GM21390 (cell line): ENCODE measurements at regions not wholly inside any gene's neighbourhood (a gene's known extent, or its start where the extent isn't known, plus 50 kb on each side); places are given as distances from the start of the nearest gene placed in this dataset.
A peak's percentile ranks its signal among the peaks of the same experiment; 100 is the strongest.
"Not testable (repeated sequence)": the region's sequence is repeated elsewhere in the genome, so short reads cannot be mapped to it uniquely, and the experiment has no call there.

Experiments used
- ATAC-seq: cut with Tn5 transposase; IDR thresholded peaks from one replicate; pipeline ENCODE4 v1.9.1; 2021; ENCODE audit not compliant: unreplicated experiment

DNA sequence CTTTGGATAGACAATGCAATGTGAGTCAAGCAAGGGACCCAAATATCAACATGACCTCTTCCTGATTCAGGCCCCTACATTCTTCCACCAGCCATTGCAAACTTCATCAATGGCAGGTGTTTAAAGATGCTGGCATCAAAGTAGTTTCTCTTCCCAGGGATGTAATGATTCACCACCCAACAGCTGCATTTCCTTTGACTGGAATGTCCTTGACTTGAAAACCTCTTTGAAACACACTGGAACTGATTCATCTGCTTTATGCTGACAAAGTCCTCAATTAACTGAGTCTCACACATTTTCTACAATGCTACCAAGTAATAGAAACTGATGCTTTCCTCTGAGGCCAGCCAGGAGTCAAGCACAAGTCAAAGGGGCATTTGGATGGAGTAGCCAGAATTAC lies 385.5 kb downstream of the GBE1 start:
- no peak for ATAC-seq

DNA sequence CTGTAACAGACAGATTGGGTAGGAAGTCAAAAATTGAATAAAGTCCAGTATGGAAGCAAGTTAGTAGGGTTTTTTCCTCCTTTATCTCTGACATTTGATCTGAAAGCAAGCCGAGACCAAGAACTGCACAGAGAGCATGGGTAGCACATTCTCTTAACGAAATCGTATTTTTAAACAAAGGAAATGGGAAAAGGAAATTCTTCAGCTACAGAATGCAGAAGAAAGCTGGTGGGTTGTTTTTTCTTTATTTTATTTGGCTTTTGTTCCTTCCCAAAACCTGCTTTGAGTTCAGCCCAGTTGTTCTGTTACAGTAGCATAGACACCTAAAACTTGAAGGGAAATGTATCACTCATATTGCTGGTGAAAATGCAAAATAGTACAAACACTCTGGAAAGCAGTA lies 397.0 kb downstream of the GBE1 start:
- no peak for ATAC-seq

DNA sequence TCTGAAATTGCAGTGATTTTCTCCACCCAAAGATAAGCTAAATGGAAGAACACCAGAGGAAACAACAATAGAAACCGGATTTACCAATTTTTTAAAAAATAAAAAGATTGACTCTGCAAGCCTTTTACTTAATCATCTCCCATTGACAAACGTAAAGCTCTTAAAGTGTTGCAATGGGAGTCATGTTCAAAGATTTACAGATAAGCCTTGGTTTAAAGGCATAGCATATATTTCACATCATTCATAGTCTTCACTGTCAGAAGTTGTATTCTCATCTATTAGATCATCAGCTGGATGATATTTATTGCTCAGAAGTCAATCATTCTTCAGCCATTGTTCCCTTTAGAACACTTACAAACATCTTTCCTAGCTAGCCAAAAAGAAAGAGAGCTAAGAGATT lies 397.6 kb downstream of the GBE1 start:
- no peak for ATAC-seq

DNA sequence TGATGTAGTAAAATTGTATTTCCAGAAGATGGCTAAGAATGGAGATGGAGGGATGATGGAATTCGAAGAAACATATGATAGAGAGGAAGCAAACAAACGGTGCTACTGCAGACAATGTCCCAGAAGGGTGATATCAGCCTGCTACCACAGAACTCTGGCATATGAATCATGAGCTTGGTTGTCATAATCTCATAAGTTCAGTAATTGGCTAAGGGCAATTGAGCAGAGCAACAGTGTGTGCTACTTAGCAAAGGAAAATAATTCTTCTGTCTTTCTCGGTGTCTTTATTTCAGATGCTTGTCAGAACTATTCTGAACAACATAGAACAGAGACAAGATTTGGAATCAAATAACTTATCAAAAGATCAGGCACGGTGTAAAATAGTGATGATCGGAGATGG lies 407.3 kb downstream of the GBE1 start:
- ATAC-seq = no peak

DNA sequence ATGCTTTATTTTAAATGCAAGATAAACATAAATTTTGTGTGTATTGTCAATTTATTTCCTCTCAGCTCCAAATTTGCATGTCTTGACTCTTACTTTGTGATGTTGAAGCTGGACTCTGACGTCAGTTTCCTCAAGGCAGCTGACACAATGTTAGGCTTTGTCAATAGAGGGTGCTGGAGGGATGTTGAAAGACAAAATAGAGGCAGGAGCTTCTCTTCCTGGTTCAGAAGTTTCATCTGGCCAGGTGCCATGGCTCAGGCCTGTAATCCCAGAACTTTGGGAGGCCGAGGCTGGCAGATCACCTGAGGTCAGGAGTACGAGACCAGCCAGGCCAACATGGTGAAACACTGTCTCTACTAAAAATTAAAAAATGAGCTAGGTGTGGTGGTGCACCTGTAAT lies 408.6 kb downstream of the GBE1 start:
- ATAC-seq = no peak

DNA sequence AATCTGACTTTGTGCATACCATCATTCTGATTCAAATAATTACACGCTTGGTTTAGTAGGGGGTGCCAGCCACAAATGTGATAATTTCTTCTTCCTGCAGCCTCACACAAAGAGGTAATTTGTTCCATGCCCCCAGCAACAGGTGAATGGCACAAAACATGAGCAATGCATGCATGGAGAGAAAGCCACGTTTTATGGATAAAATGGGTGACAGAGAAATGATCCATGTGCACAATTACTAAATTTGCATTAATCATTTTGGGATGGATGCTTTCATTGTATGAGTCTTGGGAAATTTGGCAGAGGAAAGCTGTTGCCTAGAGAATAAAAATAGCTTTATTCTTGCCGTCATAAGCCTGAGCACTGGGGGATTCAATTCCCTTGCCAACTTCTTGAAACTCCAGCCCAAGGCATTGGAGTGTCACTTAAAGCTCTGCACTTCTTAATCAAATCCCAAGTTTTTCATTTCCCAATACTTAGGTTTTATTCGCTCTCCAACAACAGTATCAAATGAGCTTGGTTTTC lies 411.6 kb downstream of the GBE1 start:
- no peak for ATAC-seq

DNA sequence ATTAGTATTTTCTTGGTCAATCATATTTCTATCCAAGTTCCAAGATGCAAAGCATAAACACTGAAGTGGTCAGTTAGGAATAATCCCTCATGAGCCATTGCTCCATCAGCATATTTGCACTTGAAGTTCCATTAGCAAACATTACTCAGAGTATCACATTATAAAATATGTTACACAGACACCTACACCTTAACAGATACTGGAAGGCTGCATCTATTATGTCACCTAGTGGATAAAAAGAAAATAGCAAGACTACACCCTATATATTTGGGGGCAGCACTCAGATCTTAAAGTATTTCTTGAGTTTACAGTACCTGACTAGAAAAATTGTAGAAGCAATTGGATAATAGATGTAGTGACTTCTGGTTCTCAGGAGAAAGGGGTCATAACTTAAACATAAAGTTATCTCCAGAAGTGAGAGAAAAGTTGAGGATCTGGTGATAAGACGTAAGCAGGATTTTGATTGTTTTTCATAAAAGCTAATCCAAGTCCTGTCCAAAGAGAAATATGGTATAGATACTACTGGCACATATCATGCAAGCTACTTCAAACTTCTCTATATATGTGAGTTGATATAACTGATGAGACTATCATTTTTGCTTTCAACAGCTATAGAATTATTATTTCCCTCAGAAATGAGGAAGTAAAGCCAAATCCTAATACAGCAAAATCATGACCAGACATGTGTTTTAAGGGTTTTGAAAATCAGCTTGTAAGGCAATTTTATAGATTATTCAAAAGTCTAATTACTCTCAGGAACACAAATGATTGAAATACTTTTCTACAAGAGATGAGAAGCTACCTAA lies 422.2 kb downstream of the GBE1 start:
- ATAC-seq = peak; percentile 89

DNA sequence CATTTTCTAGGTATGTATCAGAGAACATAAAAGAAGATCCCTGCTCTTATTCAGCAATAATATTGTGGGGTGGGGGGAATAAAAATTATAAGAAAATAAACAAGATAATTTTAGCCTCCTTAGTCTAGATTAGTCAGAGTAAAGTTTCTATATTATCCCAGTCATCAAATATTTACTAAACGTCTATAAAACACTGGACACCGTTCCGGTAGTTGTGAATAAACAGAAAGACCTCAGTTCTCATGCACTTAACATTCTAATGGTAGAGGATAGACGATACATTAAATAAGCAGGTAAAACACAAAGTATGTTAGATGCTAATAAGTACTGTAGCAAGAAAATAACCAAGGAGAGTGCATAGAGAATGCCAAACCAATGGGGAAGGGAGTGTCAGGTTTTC lies 425.0 kb downstream of the GBE1 start:
- no peak for ATAC-seq

DNA sequence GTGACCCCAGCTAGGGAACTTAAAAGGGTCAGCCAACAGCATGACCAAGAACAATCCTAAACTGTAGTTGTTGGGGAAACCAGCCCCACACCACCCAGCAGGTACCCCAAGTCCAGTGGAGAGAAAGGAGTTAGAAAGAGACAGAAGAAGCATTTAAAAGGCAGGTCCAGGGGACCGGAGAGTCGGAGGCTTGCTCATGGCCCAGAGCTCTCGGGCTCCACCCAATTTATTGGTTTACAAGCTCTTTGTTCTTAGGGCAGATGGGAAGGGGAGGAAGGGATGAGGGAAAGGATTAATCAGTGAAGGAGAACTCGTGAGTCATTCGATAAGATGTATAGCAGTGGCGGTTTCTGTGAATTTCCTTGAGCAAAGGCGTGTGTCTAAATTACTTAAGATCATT lies 431.6 kb downstream of the GBE1 start:
- ATAC-seq = not testable (repeated sequence)

DNA sequence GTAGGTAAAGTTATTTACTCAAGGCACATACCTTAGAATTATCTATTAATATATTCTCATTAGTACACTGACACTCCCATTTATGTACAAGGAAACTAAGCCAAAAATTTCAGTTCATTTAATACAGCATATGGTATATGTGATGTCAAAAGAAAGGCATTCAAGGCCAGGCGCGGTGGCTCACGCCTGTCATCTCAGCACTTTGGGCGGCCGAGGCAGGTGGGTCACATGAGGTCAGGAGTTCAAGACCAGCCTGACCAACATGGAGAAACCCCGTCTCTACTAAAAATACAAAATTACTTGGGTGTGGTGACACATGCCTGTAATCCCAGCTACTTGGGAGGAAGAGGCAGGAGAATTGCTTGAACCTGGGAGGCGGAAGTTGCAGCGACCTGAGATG lies 435.2 kb downstream of the GBE1 start:
- no peak for ATAC-seq

DNA sequence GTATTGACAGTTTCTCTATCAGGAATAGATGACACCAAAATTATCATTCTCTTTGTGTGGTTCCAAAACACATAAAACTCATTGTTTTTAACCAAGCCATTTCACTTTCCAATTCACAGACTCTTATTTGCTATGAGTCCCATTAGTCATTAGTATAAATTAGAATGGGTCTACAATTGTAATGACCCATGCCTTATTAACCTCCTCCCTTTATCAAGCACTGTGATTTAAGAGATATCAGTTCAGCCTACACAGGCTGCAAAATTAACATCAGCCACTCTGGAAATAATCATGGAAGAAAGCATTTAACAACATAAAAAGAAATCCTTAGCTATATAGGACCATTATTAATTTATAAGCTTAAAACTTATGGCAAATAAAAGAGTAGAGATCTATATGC lies 440.6 kb downstream of the GBE1 start:
- ATAC-seq = no peak

DNA sequence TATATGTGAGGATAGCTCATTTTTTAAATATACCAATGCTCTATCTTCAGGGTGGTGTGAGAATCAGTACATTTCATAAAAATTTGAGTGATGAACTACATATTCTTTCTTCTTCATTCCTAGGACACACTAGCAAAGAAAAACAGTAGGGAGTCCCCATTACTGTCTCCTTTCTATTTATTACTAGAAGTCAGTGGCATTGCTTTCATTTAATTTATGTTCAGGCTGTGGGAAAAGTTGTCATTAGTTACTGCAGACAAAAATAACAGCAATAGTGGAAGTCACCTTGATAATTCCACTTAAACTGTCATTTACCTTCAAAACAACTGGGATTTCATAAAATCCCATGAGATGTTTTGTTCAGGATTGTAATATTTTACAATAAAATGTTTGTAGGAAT lies 446.4 kb downstream of the GBE1 start:
- no peak for ATAC-seq

DNA sequence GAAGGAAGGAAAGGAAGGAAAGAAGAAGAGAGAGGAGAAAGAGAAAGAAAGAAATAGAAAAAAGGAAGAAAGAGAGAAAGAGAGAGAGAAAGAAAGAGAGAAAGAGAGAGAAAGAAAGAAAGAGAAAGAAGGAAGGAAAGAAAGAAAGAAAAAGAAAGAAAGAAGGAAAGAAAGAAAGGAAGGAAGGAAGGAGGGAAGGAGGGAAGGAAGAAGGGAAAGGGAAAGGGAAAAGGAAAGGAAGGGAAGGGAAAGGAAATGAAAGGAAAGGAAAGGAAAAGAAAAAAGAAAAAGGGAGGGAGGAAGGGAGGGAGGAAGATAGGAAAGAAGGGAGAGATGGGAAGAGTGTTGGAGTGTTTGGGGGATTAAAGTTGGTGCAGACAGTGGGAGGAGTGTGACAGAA lies 450.1 kb downstream of the GBE1 start:
- no peak for ATAC-seq

DNA sequence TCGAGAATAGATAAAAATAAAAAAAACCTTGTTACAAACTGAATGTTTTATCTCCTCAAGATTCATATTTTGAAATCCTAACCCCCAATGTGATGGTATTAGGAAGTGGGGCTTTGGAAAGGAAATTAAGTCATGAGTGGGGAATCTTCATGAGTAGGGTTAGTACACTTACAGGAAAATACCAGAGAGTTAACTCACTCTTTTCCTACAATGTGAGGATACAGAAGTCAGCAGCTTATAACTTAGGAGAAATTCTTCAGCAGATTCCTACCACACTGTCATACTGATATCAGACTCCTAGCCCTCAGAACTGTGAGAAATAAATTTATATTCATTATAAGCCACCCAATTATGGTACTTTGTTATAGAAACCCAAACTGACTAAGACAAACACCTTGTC lies 453.1 kb downstream of the GBE1 start:
- ATAC-seq = no peak

DNA sequence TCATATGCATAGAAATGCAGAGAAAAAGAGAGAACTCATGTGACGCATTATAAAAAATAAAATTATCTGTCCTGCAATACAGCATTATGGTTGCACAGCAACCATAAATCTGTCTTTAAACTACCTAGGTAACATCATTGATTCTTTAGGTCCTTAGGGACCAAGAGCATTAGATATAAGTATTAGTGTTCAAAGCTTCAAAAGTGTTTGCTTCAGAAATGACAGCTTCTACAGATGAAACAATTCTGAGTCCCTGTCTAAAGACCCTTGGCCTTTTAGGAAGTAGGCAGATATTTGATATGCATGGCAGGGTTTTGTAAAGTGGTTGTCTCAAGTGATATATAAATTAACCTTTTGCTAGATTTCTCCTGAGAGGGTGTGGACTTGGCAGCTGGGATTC lies 454.2 kb downstream of the GBE1 start:
- no peak for ATAC-seq

DNA sequence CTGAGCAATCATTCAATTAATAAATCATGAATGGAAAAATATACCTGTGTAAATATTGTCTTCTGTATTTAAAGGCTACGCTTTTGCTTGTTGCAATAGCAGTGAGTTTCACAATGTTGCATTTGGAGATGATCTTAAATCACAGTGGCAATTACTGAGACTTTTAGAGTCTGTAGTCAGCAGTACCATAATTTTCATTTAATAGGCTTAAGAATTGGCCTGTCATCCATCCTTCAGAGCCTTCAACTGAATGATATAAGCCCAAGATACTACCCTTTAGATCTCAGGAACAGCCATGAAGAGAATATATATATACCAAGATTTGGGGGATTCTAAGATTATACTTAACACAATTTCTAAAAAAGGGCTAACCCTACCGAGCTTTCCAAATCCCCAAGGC lies 458.1 kb downstream of the GBE1 start:
- no peak for ATAC-seq

DNA sequence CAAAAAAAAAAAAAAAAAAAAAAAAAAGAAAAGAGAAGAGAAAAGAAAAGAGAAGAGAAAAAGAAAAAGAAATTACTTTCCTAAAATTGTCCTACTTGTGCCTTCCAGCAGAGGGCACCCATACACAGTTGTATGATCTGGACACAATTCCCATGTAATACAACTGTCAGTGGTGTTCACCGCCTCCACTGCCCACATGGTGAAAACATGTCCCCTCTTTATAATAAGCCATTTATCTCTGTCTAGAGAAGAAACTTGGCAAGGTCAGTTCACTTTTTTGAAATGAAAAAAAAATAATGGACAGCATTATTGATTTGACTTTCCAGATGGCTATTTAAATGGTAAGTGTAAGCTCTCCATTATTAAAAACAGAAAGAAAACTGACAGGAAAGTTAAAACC lies 459.4 kb downstream of the GBE1 start:
- ATAC-seq = peak; percentile 84

DNA sequence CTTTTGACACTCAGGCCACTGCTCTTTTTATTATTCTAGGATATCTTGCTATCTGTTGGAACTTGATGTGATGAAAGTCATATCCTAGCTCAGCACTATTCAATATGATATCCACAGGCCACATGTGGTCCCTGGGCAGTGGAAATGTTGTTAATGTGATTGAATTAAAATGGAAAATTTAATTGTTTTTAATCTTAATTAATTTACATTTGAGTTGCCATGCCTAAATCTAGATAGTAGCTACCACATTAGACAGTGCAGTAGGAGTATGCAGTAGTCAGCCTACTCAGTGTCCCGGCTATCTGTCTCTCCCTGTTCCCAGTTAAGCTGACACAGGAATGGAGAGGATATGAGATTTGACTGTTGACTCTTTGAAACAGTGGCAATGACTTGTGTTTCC lies 460.2 kb downstream of the GBE1 start:
- ATAC-seq = no peak

DNA sequence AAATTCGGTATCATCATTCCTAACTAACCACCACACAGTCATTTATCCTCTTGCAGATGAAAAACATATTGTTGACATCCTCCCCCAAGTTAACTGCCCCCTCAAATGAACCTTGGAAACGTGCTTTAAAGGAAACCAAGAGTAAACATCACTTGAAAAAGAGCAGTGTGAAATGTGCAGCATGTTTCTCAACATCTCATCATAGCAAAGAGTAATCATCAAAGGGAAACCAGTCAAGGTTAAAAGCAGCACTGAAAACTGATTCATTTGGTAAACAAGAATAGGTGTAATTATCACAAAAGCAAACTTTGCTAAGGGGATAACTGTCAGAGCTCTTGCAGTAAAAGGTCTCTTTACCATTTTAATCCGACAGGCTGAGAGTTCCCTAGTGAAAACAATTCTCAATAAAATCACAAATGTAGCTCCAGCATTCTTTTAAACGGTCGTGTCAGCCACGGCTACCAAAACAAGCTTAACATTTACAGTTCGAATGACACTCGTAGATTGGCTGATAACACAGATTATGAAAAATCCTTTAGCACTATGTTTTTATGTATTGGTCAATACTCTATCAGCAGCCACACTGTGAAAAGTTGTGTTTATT lies 461.0 kb downstream of the GBE1 start:
- ATAC-seq = no peak

DNA sequence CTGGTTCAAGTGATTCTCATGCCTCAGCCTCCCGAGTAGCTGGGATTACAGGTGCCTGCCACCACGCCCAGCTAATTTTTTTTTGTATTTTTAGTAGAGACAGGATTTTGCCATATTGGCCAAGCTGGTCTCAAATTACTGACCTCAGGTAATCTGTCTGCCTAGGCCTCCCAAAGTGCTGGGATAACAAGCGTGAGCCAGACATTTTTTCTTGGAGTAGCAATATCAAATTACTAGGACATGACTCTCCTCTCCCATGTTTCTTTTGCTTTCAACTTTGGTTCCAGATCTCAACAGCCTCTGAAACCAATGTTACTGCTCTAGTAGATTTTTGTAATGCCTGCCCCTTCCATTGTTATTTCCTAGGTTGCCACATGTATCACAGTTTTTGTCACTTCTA lies 462.0 kb downstream of the GBE1 start:
- no peak for ATAC-seq

DNA sequence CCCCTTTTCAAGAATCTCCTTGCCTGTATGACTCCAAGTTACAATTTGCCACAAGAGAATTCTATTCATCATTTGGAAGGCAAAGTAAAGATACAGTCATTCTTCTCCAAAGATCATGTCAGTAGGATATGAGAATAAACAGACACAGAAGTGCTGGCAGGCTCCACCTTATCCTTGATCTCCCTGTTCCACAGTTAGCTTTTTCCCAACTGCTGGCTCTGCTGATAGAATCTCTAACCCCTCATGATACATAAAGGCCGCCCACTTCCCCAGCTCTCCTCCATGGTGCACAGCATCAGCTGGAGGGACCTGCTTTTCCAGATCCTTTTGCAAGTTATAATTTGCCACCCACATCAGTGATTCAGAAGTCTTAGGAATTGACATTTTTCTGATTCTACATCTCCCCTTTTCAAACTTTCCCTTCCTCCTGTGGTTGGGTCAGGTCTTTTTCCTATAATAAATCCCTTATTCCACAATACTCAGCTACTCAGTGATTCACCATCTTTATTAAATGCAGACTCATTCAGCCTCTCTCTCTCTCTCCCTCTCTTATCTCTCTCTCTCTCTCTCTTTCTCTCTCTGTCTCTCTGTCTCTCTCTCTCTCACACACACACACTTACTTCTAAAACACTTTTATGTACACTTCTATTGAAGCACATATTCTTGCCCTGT lies 465.4 kb downstream of the GBE1 start:
- no peak for ATAC-seq

DNA sequence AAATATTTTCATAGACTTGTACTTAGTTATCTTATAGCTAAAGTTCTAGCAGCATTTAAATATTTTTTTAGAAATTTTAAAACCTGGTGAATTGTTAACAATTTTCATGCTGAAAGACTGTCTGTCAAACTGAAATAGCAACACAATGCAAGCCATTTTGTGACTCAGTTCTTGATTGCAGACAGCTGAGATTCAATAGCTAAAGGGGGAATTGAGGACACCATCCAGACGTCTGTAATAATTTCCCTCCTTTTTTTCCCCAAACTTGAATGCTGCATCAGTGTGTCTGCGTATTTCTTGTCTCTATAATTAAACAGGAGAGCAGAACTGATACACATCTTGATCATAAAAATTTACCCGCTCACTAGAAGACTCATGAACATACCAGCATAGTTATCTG lies 468.3 kb downstream of the GBE1 start:
- no peak for ATAC-seq
